ENCODE measurements at regions not wholly inside any gene's neighbourhood (a gene's known extent, or its start where the extent isn't known, plus 50 kb on each side); places are given as distances from the start of the nearest gene placed in this dataset.

- TF ChIP-seq POLR2A (IDR thresholded peaks at IDR 0.05) (no peak), CTCF (IDR thresholded peaks at IDR 0.05 in 4 of 5, conservative IDR thresholded peaks at IDR 0.05 in 1 of 5) (no peak)
- DNase-seq (no peak), ATAC-seq (no peak)
- no peaks in the 10 kb centered on the region for H3K4me1 ChIP-seq
- no peak overlapping the region for H3K4me3 ChIP-seq
- no peaks in the 10 kb centered on the region for H3K27me3 ChIP-seq
- H3K36me3 ChIP-seq: no peaks in the 10 kb centered on the region
- peaks cover 0 to 4% (median 0%) of the 10 kb centered on the region in 3 donors for H3K9me3 ChIP-seq
- intact Hi-C loops (cut with DNase I; ENCODE audit: low total_unique reads) (no loop called here), in situ Hi-C loops (cut with MboI; ENCODE audit: low sequenced_read_pairs in 4 of 4) (no loop called here)
- no peak overlapping the region for H3K27ac ChIP-seq
These were observed 131.6 kb upstream of the SCN7A start for GRCh38 chr2:166625670-166626069.

- Histone ChIP-seq H3K27me3 (no peaks in the 10 kb centered on the region), H3K4me1 (no peaks in the 10 kb centered on the region), H3K4me3 (no peak overlapping the region), H3K27ac (no peak overlapping the region), H3K36me3 (no peaks in the 10 kb centered on the region), H3K9me3 (no peaks in the 10 kb centered on the region)
- in situ Hi-C loops (cut with MboI; ENCODE audit: low sequenced_read_pairs in 4 of 4) (no loop called here), intact Hi-C loops (cut with DNase I; ENCODE audit: low total_unique reads) (no loop called here)
- ATAC-seq (no peak), DNase-seq (no peak)
- TF ChIP-seq POLR2A (IDR thresholded peaks at IDR 0.05) (no peak), CTCF (IDR thresholded peaks at IDR 0.05 in 4 of 5, conservative IDR thresholded peaks at IDR 0.05 in 1 of 5) (no peak)
These were observed 120.5 kb upstream of the SCN7A start for GRCh38 chr2:166614503-166614902.

GRCh38 chr2:166614029-166614428, 120.0 kb upstream of the SCN7A start:
- in situ Hi-C loops (cut with MboI; ENCODE audit: low sequenced_read_pairs in 4 of 4): no loop called here
- ATAC-seq: no peak
- TF ChIP-seq POLR2A (IDR thresholded peaks at IDR 0.05) (no peak), CTCF (IDR thresholded peaks at IDR 0.05 in 4 of 5, conservative IDR thresholded peaks at IDR 0.05 in 1 of 5) (no peak)
- no peaks in the 10 kb centered on the region for H3K9me3 ChIP-seq
- no peak overlapping the region for H3K4me3 ChIP-seq
- H3K36me3 ChIP-seq: no peaks in the 10 kb centered on the region
- H3K4me1 ChIP-seq: no peaks in the 10 kb centered on the region
- DNase-seq: no peak
- no peak overlapping the region for H3K27ac ChIP-seq
- no peaks in the 10 kb centered on the region for H3K27me3 ChIP-seq
- intact Hi-C loops (cut with DNase I; ENCODE audit: low total_unique reads): no loop called here

GRCh38 chr2:166613226-166613625, 119.2 kb upstream of the SCN7A start:
- Histone ChIP-seq H3K4me1 (no peaks in the 10 kb centered on the region), H3K36me3 (no peaks in the 10 kb centered on the region), H3K27ac (no peak overlapping the region), H3K27me3 (no peaks in the 10 kb centered on the region), H3K4me3 (no peak overlapping the region), H3K9me3 (no peaks in the 10 kb centered on the region)
- in situ Hi-C loops (cut with MboI; ENCODE audit: low sequenced_read_pairs in 4 of 4) (no loop called here), intact Hi-C loops (cut with DNase I; ENCODE audit: low total_unique reads) (no loop called here)
- no peak for TF ChIP-seq POLR2A (IDR thresholded peaks at IDR 0.05)
- no peak for TF ChIP-seq CTCF (IDR thresholded peaks at IDR 0.05 in 4 of 5, conservative IDR thresholded peaks at IDR 0.05 in 1 of 5)
- DNase-seq (no peak), ATAC-seq (no peak)

GRCh38 chr2:166612214-166612613, 118.2 kb upstream of the SCN7A start:
- no peak for ATAC-seq
- no peak for DNase-seq
- in situ Hi-C loops (cut with MboI; ENCODE audit: low sequenced_read_pairs in 4 of 4): no loop called here

More at GRCh38 chr2:166612214-166612613, 118.2 kb upstream of the SCN7A start:
- TF ChIP-seq POLR2A (IDR thresholded peaks at IDR 0.05) (no peak), CTCF (IDR thresholded peaks at IDR 0.05 in 4 of 5, conservative IDR thresholded peaks at IDR 0.05 in 1 of 5) (no peak)
- no peaks in the 10 kb centered on the region for H3K4me1 ChIP-seq
- intact Hi-C loops (cut with DNase I; ENCODE audit: low total_unique reads): no loop called here
- H3K27me3 ChIP-seq: no peaks in the 10 kb centered on the region
- H3K4me3 ChIP-seq: no peak overlapping the region
- no peak overlapping the region for H3K27ac ChIP-seq
- no peaks in the 10 kb centered on the region for H3K9me3 ChIP-seq
- H3K36me3 ChIP-seq: no peaks in the 10 kb centered on the region
